ENCODE measurements at regions not wholly inside any gene's neighbourhood (a gene's known extent, or its start where the extent isn't known, plus 50 kb on each side); places are given as distances from the start of the nearest gene placed in this dataset.
"Not testable (repeated sequence)": the region's sequence is repeated elsewhere in the genome, so short reads cannot be mapped to it uniquely, and the experiment has no call there.

DNA sequence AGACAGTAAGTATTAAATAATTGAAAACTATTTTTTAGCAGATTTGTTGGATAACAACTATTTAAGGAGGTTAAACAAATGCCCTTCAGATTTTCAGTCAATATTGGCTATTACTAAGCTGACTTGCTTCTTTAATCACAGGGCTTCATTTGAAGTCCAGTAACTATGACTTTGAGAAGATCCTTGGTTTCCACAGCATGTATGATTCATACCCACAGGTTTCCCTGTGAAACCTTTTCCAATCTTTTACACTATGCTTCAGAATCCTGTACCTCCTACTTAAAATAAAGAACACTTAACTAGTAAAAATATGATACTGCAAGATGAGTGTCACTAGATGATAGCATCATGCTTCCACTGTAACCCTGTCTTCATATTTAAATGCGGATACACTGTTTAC lies 211.9 kb downstream of the SPATA31A1 start:
- not testable (repeated sequence) for DNase-seq

DNA sequence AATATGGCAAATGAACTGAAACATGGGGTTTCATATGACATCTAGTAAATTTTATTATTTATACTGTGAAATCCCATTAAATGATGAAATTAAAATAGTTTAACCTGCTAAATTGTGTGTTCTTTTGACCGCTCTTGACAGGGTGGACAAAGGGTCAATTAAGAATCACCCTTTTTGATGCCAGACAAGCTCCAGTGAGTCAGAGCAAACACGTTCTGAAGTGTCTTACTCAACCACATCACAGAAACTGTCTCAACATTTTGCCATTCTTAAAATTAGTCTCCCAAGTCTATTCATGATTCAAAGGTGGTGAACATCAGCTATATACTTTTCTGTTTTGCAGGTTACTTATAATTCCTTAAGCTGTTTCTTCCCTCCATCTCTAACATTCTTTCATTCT lies 213.4 kb downstream of the SPATA31A1 start:
- DNase-seq = not testable (repeated sequence)

DNA sequence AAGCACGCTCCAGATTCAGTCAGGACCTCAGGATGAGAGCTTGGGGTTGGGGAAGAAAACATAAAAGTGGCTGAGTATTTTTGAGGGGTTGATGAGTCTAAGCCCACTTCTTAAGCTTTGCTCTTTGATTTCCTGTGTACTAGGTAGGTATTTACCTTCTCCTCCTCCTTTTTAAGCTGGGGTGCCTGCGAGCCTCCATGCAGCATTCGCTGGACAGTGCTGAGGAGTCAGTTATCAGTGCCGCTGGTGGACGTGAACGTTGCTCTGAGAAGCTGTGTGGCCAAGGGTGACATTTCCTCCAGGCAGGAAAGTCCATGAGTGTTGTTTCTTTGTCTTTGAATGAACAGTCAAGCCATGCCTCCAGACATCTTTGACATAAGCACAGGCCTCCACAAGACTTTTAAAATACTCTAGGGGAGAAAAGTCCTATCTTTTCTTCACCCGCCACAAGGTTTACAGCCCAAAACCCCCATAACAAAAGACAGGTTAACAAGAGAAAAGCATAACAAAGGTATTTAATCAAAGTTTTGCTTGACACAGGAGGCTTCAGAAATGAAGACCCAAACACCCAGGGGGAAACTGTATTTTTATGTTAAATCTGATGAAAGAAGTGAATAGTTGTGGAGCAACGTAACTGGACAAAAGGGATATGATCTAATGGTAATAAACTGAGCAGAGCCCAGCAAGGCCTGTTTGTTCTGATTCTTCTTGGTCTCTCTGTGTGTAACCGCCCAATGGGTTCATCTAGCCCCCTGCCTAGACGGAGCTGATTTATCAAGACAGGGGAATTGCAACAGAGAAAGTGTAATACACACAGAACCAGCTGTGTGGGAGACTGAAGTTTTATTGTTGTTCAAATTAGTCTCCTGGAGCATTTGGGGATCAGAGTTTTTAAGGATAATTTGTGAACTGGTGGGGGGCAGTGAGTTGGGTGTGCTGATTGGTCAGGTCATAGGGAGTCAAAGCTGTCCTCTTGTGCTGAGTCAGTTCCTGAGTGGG lies 217.9 kb downstream of the SPATA31A1 start:
- DNase-seq = not testable (repeated sequence)

DNA sequence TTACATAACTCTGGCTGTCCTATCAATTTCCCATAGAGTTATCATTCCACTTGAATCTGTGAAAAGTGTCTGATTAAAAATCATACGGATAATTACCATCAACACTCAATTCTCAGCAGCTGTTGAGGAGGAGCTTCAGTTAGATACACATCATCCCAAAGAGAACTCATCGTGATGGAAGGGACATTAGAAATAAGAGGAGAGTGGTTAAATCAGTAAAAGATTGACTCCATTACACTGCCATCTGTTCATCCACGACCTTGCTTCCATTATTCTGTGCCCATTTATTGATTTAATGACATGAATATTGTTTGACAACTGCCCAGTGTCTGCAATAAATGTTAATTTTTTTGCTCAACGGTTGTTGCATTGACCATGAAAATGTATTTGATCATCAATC lies 223.5 kb downstream of the SPATA31A1 start:
- DNase-seq = not testable (repeated sequence)

DNA sequence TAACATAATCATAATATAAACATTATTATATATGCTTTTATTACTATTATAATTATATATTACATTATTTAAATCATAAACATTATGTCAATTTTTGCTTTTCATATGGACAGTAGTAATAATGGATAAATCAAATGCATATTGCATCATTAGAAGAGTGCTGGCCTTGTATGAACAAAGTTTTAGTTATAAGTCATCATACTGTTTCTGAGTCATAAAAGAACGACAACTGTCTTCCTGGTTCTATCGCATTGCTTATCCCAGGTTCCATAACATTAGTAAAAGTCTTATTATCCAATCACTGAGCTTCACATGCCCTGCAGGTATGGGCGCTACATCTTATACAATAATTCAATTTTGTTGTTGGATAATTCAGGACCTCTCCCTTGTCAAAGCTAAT lies 225.8 kb downstream of the SPATA31A1 start:
- DNase-seq = not testable (repeated sequence)

DNA sequence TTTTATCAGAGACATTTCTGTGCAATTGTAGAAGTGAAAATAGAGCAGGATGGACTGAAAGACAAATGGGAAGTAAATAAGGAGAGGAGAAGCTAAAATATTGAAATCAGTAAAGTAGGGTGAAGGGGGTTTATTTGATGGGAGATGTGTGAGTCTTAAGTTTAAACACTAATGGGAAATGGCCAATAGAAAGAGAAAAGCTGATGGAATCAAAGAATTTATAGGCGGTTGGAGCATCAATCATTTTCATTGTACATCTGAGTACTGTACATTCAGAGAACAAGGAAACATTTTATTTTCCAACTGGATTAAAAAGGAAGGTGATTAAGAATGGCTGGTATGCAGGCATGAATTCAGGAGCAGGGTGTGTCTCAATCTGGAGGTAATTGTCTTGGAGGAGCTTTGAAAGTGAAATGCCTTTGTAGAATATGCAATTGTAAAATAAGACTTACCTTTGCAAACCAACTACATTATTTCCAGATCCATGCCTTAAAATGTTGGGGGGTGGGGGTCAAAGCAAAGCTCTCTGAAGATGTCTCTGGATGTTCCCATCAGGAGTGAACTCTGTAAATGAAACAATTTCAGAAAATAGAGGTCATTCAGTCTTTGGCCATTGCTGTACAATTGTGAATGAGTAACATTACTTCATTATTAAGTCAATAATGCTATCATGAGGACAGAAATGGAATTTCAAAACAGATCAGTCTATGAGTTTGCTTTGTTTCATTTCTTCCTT lies 227.4 kb downstream of the SPATA31A1 start:
- not testable (repeated sequence) for DNase-seq

DNA sequence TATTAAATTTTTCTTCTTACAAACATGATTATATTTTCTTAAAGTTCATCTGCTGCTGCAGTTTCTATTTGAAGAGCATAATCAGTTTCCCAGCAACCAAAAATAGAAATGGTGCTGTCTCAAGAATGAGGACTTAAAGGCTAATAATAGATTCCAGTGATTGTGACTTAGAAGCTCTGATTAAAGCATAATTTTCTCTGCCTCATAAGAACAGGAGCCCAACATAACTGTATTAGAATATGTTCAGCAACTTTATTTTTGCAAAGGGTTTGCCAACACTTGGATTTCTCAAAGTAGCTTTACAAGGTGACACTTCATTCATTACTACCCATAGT lies 227.9 kb downstream of the SPATA31A1 start:
- not testable (repeated sequence) for DNase-seq

DNA sequence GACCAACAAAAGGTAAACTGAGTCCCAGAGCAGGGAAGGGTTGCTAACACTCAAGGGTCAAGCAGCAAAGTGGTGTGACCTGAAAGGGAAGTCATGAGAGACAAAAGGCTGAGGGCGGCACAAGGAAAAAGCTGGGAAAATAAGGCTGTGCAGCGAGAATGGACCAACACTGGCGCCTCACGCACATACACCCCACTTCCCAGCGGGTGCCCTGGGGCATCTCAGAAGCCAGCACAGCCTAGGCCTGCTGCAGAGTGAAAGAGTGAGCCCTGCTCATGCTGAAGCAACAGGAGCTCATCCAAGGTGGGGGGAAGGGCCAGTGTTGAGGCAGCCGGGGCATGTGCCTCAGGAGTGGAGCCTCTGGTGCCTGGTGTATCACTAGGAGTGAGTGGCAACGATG lies 229.8 kb downstream of the SPATA31A1 start:
- not testable (repeated sequence) for DNase-seq

DNA sequence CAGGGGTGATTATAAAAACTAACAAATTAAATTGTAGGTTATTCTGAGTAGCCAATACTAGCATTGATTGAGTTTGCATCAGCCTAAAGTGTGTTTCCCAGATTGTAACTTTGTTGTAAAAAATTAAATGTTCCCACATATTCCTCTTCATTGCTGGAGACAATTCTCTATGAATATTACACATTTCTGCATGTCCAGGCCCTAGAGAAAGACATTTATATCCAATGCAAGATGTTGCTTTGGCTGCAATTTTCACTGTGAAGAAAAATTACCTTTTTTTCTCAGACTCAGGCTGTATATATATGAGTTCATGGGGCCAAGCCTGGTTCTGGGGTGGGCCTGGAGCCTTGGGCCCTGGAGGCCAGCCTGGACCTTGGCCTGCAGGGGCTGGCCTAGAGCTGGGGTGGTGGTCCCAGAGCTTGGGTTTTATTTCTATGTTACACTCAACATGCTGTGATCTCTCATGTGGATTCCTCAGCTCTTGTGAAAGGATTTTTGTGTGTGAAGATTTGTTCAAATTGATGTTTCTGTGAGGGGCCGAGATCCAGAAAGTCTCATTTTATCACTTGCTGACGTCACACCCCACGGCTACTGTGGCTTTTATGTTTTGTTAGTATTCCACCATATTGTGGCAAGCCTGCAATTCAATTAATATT lies 232.5 kb downstream of the SPATA31A1 start:
- DNase-seq = no peak

DNA sequence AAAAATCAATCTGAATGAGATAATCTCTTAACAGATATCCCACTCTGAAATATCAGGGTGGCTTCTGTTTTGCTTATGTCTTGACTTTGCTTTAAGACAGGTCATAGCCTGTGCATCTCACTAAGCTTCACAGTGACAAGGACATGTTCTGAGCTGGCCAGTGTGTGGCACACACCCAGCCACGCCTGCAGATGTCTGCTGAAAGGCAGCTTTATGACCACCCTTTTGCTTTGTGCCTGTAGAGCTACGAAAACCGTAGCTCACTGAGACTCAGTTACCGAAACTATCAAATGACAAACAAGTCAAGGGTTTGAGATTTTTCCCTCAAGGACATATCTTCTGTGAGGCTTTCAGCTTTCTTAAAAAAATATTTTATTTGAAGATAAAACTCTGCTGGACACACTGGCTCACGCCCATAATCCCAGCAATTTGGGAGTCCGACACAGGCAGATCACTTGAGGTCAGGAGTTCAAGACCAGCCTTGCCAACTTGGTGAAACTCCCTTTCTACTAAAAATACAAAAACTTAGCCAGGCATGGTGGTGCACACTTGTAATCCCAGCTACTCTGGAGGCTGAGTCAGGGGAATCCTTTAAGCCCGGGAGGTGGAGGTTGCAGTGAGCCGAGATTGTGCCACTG lies 233.2 kb downstream of the SPATA31A1 start:
- DNase-seq = no peak

DNA sequence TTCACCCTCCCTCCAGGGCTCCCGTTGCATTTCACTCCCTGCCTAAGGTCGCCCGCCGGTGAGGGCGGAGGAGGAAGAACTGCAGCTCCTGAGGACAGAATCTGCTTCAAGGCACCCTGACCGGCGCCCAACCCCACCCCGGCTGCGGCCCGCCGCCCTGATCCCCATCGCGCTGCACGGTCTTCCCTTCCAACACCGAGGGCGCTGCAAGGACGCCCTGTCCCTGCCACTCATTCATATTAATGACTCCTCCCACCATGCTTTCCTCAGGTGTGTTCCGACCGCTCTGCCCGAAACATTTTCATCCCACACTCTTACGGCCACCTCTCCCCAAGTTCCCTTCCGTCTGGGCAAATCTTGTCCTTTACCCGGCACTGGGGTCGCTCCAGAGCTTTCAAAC lies 248.6 kb downstream of the SPATA31A1 start:
- DNase-seq = not testable (repeated sequence)

DNA sequence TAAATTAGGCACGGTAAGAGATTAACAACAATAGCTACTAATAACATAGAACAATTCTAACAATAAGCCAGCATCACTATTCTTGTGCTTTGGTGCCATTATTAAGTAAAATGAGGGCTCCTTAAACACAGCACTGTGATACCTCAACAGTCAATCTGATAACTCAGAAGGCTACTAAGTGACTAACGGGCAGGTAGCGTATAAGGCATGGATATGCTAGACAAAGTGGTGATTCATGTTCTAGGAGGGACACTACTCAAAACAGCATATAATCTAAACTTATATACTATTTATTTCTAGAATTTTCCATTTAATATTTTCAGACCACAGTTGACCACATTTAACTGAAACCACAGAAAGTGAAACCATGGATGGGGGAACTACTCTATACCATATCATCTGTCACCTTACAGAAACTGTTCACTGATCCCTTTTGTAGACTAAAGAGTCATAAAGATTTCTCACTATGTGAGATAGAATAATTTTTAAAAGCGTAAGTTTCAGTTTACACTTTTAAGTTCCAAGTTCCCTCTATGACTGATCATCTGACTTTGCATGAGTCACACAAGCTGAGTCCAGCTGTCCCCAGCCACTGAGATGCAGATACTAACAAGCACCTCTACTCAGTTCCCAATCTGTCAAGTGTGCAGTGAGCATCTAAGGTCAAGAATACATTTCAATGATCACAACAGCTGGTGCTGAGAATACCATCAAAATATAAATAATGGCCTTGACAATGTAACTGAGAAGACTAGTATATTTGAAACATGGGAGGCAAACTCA lies 256.2 kb downstream of the SPATA31A1 start:
- not testable (repeated sequence) for DNase-seq

DNA sequence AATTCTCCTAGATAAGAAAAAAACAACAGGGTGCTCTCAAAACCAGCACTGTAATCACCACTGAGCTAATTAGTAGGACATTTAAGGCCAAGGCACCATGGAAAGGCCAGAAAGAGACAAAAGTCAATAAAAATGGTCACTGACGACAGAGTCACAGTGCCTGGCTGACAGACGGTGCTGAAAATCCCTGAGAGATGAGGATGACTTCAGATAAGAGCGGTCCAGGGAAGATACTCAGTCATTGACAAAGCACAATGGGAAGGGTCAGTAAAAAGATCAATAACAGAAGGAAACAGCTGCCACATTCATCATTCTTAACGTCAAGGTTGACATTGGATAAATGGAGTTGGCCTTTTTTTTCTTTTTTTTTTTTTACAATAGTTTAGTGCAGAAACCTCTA lies 261.0 kb downstream of the SPATA31A1 start:
- DNase-seq = not testable (repeated sequence)

DNA sequence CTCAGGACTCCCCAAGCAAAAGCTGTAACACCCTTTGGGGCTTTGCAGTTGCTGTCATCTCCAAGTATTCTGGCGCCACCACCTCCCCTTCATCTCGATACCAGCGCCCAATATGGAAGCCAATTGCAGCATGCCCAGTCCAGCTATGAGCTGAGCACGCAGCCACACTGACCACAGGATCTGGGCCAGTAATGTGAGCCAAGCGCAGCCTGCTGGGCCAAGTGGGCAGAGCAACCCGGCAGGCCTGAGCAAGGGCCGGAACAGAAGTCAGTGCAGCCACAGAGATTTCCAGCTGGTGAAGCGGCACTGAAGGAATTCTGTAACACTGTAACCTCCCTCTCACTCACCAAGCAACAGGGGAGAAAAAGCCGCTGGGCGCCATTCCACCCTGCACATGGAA lies 268.6 kb downstream of the SPATA31A1 start:
- DNase-seq = not testable (repeated sequence)

DNA sequence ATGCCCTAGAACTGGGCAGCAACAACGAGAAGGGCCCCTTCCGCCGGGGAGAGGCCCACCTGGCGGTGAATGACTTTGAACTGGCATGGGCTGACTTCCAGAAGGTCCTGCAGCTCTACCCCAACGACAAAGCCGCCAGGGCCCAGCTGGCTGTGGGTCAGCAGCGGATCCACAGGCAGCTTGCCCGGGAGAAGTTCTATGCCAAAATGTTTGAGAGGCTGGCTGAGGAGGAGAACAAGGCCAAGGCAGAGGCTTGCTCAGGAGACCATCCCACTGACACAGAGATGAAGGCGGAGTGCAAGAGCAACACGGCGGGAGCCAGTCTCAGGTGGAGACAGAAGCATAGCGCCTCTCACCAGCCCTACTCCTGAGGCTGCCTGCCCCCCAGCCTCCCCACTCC lies 276.6 kb downstream of the SPATA31A1 start:
- DNase-seq = not testable (repeated sequence)

DNA sequence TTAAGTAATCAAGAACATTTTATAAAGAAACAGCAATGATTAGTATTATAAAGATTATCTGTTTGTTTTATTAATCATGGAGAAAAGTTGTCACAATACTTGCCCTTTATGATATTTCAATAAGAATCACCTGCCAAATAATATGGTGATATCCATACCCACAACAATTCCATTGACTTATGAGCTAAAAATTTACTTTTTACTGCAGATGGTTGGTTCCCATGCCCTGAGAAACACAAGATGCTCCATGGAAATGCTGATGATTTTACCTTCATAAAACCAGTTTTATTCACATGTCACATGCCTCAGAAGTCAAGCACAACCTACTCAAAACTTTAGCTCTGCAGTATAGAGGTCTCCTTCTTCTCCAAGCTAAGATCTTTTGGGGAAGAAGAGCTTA lies 293.6 kb downstream of the SPATA31A1 start:
- DNase-seq = not testable (repeated sequence)

DNA sequence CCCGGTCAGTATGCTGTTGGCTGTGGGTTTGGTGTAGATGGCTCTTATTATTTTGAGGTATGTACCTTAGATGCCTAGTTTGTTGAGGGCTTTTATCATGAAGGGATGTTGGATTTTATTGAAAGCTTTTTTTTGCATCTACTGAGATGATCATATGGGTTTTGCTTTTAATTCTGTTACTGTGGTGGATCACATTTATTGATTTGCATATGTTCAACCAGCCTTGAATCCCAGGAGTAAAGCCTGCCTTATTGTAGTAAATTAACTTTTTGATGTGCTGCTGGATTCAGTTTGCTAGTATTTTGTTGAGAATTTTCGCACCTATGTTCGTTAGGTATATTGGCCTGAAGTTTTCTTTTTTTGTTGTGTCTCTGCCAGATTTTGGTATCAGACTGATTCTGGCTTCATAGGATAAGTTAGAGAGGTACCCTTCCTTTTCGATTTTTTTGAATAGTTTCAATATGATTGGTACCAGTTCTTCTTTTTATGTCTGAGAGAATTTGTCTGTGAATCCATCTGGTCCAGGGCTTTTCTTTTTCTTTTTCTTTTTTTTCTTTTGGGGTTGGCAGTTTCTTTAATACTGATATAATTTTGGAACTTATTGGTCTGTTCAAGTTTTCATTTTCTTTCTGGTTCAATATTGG lies 301.6 kb downstream of the SPATA31A1 start:
- not testable (repeated sequence) for DNase-seq

DNA sequence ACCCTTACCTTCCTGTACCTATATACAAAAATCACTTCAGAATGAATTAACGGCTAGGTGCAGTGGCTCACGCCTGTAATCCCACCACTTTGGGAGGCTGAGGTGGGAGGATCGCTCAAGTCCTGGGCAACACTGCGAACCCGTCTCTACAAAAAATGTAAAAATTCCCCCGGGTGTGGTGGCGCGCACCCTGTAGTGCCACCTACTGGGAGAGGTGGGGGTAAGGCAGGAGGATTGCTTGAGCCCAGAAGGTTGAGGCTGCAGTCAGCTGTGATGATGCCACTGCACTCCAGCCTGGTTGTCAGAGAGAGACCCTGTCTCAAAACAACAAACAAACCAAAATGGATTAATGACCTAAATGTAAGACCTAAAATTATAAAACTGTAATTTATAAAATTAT lies 307.6 kb downstream of the SPATA31A1 start:
- DNase-seq = not testable (repeated sequence)

DNA sequence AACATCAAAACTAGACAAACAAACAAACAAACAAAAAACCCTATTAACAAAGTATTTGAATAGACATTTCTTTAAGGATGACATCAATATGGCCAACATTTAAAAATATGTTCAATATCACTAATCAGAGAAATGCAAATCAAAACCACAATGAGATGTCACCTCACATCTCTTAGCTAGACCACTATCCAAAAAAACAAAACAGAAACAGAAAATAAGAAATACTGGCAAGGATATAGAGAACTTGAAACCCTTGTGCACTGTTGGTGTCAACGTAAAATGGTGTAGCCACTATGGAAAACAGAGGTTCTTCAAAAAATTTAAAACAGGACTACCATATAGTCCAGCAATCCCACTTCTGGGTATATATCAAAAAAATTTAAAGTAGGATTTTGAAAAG lies 308.2 kb downstream of the SPATA31A1 start:
- not testable (repeated sequence) for DNase-seq

DNA sequence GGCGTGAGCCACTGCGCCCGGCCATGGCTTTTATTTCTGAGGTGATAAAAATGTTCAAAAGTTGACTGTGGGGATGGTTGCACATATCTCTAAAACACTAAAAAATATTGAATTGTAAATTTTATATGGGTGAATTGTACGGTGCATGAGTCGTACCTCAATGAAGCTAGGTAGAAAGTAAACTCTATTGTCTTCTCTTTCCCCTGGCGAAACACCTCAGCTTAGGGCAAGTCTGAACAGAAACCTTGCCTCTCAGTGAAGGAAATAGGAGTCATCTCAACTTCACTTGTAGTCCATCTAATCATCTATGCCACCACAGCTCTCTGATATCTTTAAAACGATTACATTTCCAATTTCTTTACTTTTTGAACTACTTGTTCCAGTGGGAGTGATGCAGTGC lies 309.6 kb downstream of the SPATA31A1 start:
- DNase-seq = not testable (repeated sequence)

DNA sequence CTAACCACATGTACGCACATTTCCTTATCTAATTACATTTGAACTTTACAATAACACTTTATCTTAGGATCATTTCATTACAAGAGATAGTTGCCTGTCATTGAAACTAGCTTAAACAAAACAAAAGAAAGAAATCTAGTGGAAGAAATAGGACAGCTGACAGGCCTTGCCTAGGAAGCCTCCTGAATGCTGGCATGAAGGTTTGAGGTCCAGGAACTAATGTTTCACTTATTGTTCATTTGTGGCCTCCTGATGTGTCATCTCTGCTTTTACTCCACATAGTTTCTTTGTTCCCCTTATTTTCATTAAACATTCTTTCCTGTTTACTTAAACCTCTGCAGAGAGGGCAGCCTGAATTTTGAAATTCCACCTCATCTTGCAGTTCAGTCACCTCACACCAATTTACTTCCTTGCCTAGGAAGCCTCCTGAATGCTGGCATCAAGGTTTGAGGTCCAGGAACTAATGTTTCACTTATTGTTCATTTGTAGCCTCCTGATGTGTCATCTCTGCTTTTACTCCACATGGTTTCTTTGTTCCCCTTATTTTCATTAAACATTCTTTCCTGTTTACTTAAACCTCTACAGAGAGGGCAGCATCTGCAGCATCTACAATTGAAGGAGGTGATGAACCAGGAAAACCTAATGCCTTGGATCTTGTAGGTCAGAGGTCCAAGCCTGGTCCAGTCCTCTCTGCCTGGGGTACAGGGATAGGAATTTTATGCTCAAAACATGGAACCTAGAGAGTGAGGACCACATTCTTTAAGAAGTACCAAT lies 319.2 kb downstream of the SPATA31A1 start:
- not testable (repeated sequence) for DNase-seq
